Brain microvascular endothelial cell (primary cell): ENCODE measurements at regions not wholly inside any gene's neighbourhood (a gene's known extent, or its start where the extent isn't known, plus 50 kb on each side); places are given as distances from the start of the nearest gene placed in this dataset.

Experiments
- DNase-seq: peaks from one replicate; pipeline ENCODE4 v3.0.0-alpha.2; 2020
- H3K27ac ChIP-seq: fragments of 250-450 bp; sonication (Bioruptor Pico); 2 replicates; pipeline ENCODE4 v1.5.1; 2020; ENCODE audit warnings: mild to moderate bottlenecking, moderate library complexity
- H3K27me3 ChIP-seq: fragments of 250-450 bp; sonication (Bioruptor Pico); replicated peaks from 2 replicates; pipeline ENCODE4 v1.5.1; 2020; ENCODE audit warnings: mild to moderate bottlenecking
- H3K36me3 ChIP-seq: fragments of 250-450 bp; sonication (Bioruptor Pico); replicated peaks from 2 replicates; pipeline ENCODE4 v1.5.1; 2020; ENCODE audit warnings: mild to moderate bottlenecking
- H3K4me3 ChIP-seq: 2 replicates; pipeline ENCODE4 v1.5.1; 2011; ENCODE audit warnings: low read depth, mild to moderate bottlenecking, control low read depth, low read length, moderate library complexity
- in situ Hi-C: cut with HindIII; loops from 2 replicates; pipeline ENCODE4 v1.10.0; 2017; ENCODE audit warnings: low sequenced_read_pairs, low pct_ligation_motif_present
- TF ChIP-seq, protein P1 (sequence below): IDR thresholded peaks from 2 replicates; pipeline ENCODE4 v1.5.1; 2011; ENCODE audit warnings: low read depth, mild to moderate bottlenecking, moderate library complexity, low read length, control low read depth, inconsistent platforms; ENCODE audit errors: missing control alignments

DNA sequence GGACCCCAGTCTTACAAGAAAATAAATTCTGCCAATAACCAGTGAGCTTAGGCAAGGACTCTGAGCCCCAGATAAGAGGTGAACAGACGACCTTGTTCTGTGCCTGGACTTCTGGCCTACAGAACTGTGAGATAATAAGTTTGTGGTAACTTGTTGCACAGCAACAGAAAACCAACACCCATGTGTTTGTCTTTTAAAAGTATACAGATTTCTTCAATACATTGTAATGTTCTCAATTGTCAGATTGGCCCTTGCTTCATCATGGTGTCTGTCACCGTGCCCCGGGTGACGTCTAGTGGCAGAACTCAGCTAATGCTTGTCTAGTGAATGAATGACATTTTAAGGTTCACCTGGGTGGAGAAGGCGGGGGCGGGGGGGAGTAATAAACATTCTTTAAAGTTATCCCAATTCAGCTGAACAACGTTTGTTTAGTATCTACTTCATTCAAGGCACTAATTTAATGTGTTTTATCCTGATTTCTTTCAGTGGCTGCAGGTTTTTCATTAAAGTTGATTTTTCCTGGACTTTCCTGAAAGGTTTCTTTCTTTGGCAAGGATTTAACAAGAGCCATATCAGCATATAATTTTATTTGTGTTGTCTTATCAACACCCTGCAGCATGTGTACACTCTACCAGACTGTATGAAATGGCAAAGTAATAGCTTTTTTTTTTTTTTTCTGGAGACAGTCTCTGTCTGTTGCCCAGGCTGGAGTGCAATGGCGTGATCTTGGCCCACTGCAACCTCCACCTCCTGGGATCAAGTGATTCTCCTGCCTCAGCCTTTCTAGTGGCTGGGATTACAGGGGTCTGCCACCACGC is 123.8 kb upstream of the DLX2 start:
- no peak overlapping the region for H3K27ac ChIP-seq
- H3K4me3 ChIP-seq = no peak overlapping the region
- DNase-seq = no peak
- in situ Hi-C loops = no loop called here
- no peaks in the 10 kb centered on the region for H3K27me3 ChIP-seq
- TF ChIP-seq, protein P1, sequence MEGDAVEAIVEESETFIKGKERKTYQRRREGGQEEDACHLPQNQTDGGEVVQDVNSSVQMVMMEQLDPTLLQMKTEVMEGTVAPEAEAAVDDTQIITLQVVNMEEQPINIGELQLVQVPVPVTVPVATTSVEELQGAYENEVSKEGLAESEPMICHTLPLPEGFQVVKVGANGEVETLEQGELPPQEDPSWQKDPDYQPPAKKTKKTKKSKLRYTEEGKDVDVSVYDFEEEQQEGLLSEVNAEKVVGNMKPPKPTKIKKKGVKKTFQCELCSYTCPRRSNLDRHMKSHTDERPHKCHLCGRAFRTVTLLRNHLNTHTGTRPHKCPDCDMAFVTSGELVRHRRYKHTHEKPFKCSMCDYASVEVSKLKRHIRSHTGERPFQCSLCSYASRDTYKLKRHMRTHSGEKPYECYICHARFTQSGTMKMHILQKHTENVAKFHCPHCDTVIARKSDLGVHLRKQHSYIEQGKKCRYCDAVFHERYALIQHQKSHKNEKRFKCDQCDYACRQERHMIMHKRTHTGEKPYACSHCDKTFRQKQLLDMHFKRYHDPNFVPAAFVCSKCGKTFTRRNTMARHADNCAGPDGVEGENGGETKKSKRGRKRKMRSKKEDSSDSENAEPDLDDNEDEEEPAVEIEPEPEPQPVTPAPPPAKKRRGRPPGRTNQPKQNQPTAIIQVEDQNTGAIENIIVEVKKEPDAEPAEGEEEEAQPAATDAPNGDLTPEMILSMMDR = no peak
- no peaks in the 10 kb centered on the region for H3K36me3 ChIP-seq

DNA sequence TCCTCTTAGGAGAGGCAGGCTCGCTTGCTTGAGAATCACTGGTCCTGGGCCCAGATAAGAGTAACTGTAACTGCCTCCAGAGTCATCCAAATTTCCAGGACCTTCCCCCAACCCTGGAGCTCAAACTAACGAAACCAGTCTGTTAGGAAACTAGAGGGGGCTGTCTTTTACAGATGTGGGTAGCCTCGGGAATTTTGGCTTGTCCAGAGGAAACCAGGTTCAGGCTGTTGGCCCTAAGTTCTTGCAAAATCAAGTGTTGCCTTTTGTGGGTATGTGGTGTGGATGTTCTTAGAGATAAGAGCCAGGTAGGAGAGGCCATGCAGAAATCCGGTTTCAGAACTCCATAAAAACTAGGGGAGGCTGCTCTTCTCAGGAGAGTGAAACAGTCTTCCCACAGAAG is 125.0 kb upstream of the DLX2 start:
- no peaks in the 10 kb centered on the region for H3K27me3 ChIP-seq
- no peak overlapping the region for H3K4me3 ChIP-seq
- no peak overlapping the region for H3K27ac ChIP-seq
- in situ Hi-C loops = no loop called here
- DNase-seq = no peak
- TF ChIP-seq, protein P1 = no peak
- no peaks in the 10 kb centered on the region for H3K36me3 ChIP-seq

DNA sequence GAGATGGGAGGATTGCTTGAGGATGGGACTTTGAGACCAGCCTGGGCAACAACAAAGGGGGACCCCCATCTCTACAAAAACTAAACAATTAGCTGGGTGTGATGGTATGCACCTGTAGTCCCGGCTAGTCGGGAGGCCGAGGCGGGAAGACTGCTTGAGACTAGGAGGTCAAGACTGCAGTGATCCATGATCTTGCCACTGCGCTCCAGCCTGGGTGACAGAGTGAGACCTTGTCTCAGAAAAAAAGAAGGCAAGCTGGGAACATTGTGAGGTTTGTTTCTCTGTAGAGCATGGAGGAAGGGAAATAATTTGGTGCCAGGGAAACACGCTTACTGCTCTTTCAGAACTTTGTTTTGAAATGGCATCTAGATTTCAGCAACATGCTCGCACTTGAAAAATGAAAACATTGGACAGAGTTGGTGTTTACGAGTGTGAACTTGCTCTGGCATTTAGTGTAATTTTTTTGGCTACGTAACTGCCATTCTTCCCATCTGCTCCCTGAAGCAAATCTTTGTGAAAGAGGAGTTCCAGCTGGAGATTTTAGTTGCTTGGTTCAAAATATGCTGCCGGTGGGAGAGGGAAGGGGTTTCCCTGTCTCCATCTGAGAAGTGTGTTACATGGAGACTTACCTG is 125.6 kb upstream of the DLX2 start:
- TF ChIP-seq, protein P1 = no peak
- Histone ChIP-seq H3K4me3 (no peak overlapping the region), H3K36me3 (no peaks in the 10 kb centered on the region), H3K27me3 (no peaks in the 10 kb centered on the region), H3K27ac (no peak overlapping the region)
- in situ Hi-C loops = no loop called here
- DNase-seq = no peak

DNA sequence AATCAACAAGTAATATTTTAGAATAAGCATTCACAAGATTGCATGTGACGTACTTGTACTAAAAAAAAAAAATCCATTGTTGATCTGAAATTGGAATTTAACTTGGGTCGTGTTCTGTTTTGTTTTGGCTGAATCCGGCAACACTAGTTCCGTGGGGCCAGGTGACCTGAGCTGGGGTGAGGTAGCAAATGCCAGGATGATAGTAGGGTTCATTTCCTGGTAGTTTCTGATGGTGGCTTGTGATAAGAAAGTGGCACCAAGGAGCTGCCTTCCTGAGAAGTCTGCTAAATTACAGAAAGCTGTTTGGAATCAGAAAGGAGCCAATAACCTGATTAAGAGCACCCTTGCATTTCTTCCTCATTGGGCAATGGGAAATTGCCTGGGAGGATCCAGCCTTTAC is 126.4 kb upstream of the DLX2 start:
- no peak for DNase-seq
- in situ Hi-C loops = no loop called here
- TF ChIP-seq, protein P1 = no peak
- Histone ChIP-seq H3K36me3 (no peaks in the 10 kb centered on the region), H3K27ac (no peak overlapping the region), H3K27me3 (no peaks in the 10 kb centered on the region), H3K4me3 (no peak overlapping the region)

DNA sequence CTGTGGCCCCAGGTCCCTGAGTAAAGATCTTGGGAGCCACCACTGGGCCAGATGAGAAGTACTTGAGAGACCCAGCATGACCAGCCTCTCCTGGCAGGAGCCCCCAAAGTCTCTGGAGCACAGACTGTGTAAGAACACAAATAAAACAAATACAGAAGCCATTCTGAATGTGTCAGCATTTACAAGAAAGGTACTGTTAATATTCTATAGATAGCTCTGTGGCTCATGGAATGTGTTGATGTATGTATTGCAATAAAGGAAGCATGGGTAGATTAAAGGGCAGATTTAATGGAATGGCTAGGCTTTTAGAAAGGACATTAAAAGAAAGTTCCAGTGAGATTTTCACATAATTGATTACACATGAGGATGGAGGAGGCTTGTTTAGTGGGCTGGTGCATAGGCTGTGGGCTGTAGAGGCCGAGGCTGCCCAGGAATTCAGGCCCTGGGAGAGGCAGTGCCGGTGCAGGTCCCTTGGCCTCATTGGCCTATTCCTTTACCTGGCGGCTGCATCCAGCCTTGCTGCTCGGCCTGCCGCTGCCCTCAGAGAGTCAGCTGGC is 127.7 kb upstream of the DLX2 start:
- no peaks in the 10 kb centered on the region for H3K27me3 ChIP-seq
- H3K4me3 ChIP-seq = no peak overlapping the region
- H3K36me3 ChIP-seq = no peaks in the 10 kb centered on the region
- DNase-seq = no peak
- in situ Hi-C loops = no loop called here
- H3K27ac ChIP-seq = no peak overlapping the region
- TF ChIP-seq, protein P1 = no peak
